Lower lobe of right lung (tissue), 2 donors: ENCODE measurements at regions not wholly inside any gene's neighbourhood (a gene's known extent, or its start where the extent isn't known, plus 50 kb on each side); places are given as distances from the start of the nearest gene placed in this dataset.

Source experiments
- ATAC-seq, 2 donors: fragments of 200-7000 bp; cut with Tn5 transposase; one replicate each; pipeline ENCODE4 v1.9.1; 2020 to 2022; ENCODE audit warnings: mild to moderate bottlenecking in 2 of 2, moderate library complexity in 2 of 2
- DNase-seq: peaks from one replicate; pipeline ENCODE4 v3.0.0-alpha.2; 2020
- H3K27ac ChIP-seq: fragments of 200-600 bp; one replicate; pipeline ENCODE4 v1.8.0; 2022
- H3K27me3 ChIP-seq: fragments of 200-600 bp; one replicate; pipeline ENCODE4 v1.8.0; 2022; ENCODE audit warnings: low read depth
- H3K36me3 ChIP-seq: fragments of 200-600 bp; one replicate; pipeline ENCODE4 v1.8.0; 2022; ENCODE audit warnings: mild to moderate bottlenecking
- H3K4me1 ChIP-seq: fragments of 200-600 bp; one replicate; pipeline ENCODE4 v1.8.0; 2022
- H3K4me3 ChIP-seq: fragments of 200-600 bp; one replicate; pipeline ENCODE4 v1.8.0; 2022; ENCODE audit warnings: mild to moderate bottlenecking
- H3K9me3 ChIP-seq: fragments of 200-600 bp; one replicate; pipeline ENCODE4 v1.8.0; 2022
- CTCF ChIP-seq: fragments of 200-600 bp; IDR thresholded peaks from one replicate; pipeline ENCODE4 v1.8.0; 2022; ENCODE audit warnings: antibody characterized with exemption, mild to moderate bottlenecking
- intact Hi-C: fragments of 100-400 bp; cut with DNase I; formaldehyde crosslinking; loops from one replicate; pipeline ENCODE4 v1.11.0; 2022
- donor health status: DM: no; HTN: yes; CAD: no; lungs with severe emphysema.

- no peak for DNase-seq
- Histone ChIP-seq H3K4me3 (no peak overlapping the region), H3K9me3 (no peaks in the 10 kb centered on the region), H3K4me1 (no peaks in the 10 kb centered on the region), H3K27me3 (no peaks in the 10 kb centered on the region), H3K27ac (no peak overlapping the region), H3K36me3 (no peaks in the 10 kb centered on the region)
- TF ChIP-seq CTCF = no peak
- intact Hi-C loops = no loop called here
- ATAC-seq = no peak
Observed at GRCh38 chr12:127729381-127729780, 537.6 kb upstream of the TMEM132C start.

- no peak overlapping the region for H3K27ac ChIP-seq
- H3K4me1 ChIP-seq = no peaks in the 10 kb centered on the region
- intact Hi-C loops = no loop called here
- H3K36me3 ChIP-seq = no peaks in the 10 kb centered on the region
- H3K9me3 ChIP-seq = no peaks in the 10 kb centered on the region
- TF ChIP-seq CTCF = no peak
- H3K27me3 ChIP-seq = no peaks in the 10 kb centered on the region
- H3K4me3 ChIP-seq = no peak overlapping the region
- ATAC-seq (no peak), DNase-seq (no peak)
Observed at GRCh38 chr12:127731657-127732056, 535.3 kb upstream of the TMEM132C start.

- Histone ChIP-seq H3K4me3 (no peak overlapping the region), H3K27me3 (no peaks in the 10 kb centered on the region), H3K27ac (no peak overlapping the region), H3K9me3 (no peaks in the 10 kb centered on the region), H3K36me3 (no peaks in the 10 kb centered on the region), H3K4me1 (no peaks in the 10 kb centered on the region)
- DNase-seq (no peak), ATAC-seq (no peak)
- no peak for TF ChIP-seq CTCF
- intact Hi-C loops = no loop called here
Observed at GRCh38 chr12:127742231-127742630, 524.7 kb upstream of the TMEM132C start.

- no peaks in the 10 kb centered on the region for H3K9me3 ChIP-seq
Observed at GRCh38 chr12:127745469-127746212, 521.3 kb upstream of the TMEM132C start.

GRCh38 chr12:127749416-127749815 is 517.6 kb upstream of the TMEM132C start:
- H3K9me3 ChIP-seq = no peaks in the 10 kb centered on the region
- DNase-seq (no peak), ATAC-seq (no peak)
- H3K4me1 ChIP-seq = no peaks in the 10 kb centered on the region
- H3K36me3 ChIP-seq = no peaks in the 10 kb centered on the region
- no peaks in the 10 kb centered on the region for H3K27me3 ChIP-seq
- no peak overlapping the region for H3K27ac ChIP-seq
- no peak overlapping the region for H3K4me3 ChIP-seq
- intact Hi-C loops = no loop called here
- no peak for TF ChIP-seq CTCF

More at GRCh38 chr12:127745469-127746212, 521.3 kb upstream of the TMEM132C start:
- intact Hi-C loops = no loop called here
- no peak overlapping the region for H3K4me3 ChIP-seq
- no peaks in the 10 kb centered on the region for H3K36me3 ChIP-seq
- no peaks in the 10 kb centered on the region for H3K27me3 ChIP-seq
- ATAC-seq (no peak), DNase-seq (no peak)
- TF ChIP-seq CTCF = no peak
- H3K4me1 ChIP-seq = no peaks in the 10 kb centered on the region
- H3K27ac ChIP-seq = no peak overlapping the region
